ENCODE measurements at regions not wholly inside any gene's neighbourhood (a gene's known extent, or its start where the extent isn't known, plus 50 kb on each side); places are given as distances from the start of the nearest gene placed in this dataset.

GRCh38 chr5:171647904-171648260, 137.7 kb upstream of the SMIM23 start:
- Histone ChIP-seq H2BK5ac (ENCODE audit: low read depth, low read length) (no peak overlapping the region), H2BK15ac (ENCODE audit: low read length) (no peak overlapping the region), H3K4me2 (ENCODE audit: insufficient read depth in 1 of 2, low read depth in 2 of 2, low read length in 2 of 2) (no peak overlapping the region), H3K36me3 (ENCODE audit: control insufficient read depth in 2 of 4, insufficient read depth in 4 of 4, low read length in 3 of 4) (no peaks in the 10 kb centered on the region), H3K56ac (replicated peaks; ENCODE audit: insufficient read length, low read depth, low read length) (no peak overlapping the region), H3K4ac (replicated peaks; ENCODE audit: insufficient read length, low read depth, low read length) (no peak overlapping the region), H2BK120ac (replicated peaks; ENCODE audit: low read depth, low read length) (no peak overlapping the region), H3K23ac (ENCODE audit: insufficient read length) (no peak overlapping the region), H3K9me3 (ENCODE audit: insufficient read depth in 2 of 2, low read depth in 1 of 2, low read length in 1 of 2) (no peaks in the 10 kb centered on the region), H2BK12ac (ENCODE audit: low read depth, low read length) (no peak overlapping the region), H3K79me1 (ENCODE audit: low read depth, low read length) (no peaks in the 10 kb centered on the region), H4K20me1 (replicated peaks in 1 of 2; ENCODE audit: control insufficient read depth in 1 of 2, insufficient read depth in 2 of 2, low read length in 2 of 2) (no peaks in the 10 kb centered on the region), H3K27me3 (replicated peaks in 1 of 4; ENCODE audit: control insufficient read depth in 3 of 4, extremely low read depth in 1 of 4, insufficient read depth in 3 of 4, low read length in 3 of 4) (no peaks in the 10 kb centered on the region; a peak in 1 of 7 replicates), H3K9ac (replicated peaks in 1 of 4; ENCODE audit: extremely low read depth in 1 of 4, low read depth in 3 of 4, low read length in 3 of 4) (no peak overlapping the region), H4K5ac (ENCODE audit: insufficient read length, low read depth, low read length) (no peak overlapping the region), H4K8ac (ENCODE audit: extremely low read depth, insufficient read depth, low read length) (no peak overlapping the region), H4K91ac (replicated peaks; ENCODE audit: insufficient read length, low read length) (no peak overlapping the region), H3K18ac (ENCODE audit: extremely low read depth, low read length) (no peak overlapping the region), H3K23me2 (ENCODE audit: low read depth, low read length) (peaks cover 2% of the 10 kb centered on the region; the same call in 1 of the 2 replicates), H3K4me3 (ENCODE audit: extremely low read depth in 1 of 4, insufficient read depth in 2 of 4, low read depth in 3 of 4, low read length in 4 of 4) (no peak overlapping the region), H3K4me1 (replicated peaks in 1 of 4; ENCODE audit: control insufficient read depth in 3 of 4, insufficient read depth in 4 of 4, low read length in 3 of 4) (peaks cover 0 to 8% (median 4%) of the 10 kb centered on the region in 4 experiments; a peak in 4 of 7 replicates), H3K79me2 (ENCODE audit: control insufficient read depth in 1 of 2, insufficient read depth in 2 of 2, low read length in 2 of 2) (no peaks in the 10 kb centered on the region), H2BK20ac (ENCODE audit: low read length) (no peak overlapping the region), H3K27ac (ENCODE audit: low read depth, low read length) (no peak overlapping the region), H3K14ac (ENCODE audit: insufficient read length) (no peak overlapping the region), H2AK5ac (ENCODE audit: low read depth, low read length) (no peak overlapping the region), H2AFZ (ENCODE audit: low read length) (no peak overlapping the region)
- WGBS, 2 experiments (ENCODE audit: extremely low coverage in 1 of 2, insufficient coverage in 1 of 2, insufficient read length in 1 of 2, insufficient replicate concordance in 2 of 2, low coverage in 1 of 2, low lambda C conversion rate in 2 of 2, missing lambda C conversion rate in 1 of 2): 79% methylated on average over 4 of the region's 4 CpGs; no CpG with 5 or more reads in 1 of the 2 experiments
- POLR2A ChIA-PET (ENCODE audit: partially characterized antibody): interaction anchor here (0.6 kb wide), 1 partner anchor 22 kb away, joined by 3 read pairs; no protein-coding TSS in a partner anchor
- DNase-seq (ENCODE audit: low read depth in 1 of 2, low spot score in 2 of 2) (no peak), FAIRE-seq (no peak)
- CTCF ChIA-PET (ENCODE audit: partially characterized antibody): interaction anchor here (0.9 to 3.3 kb wide), 7 partner anchors 10 to 210 kb away, joined by 3 to 15 read pairs (median 3); no protein-coding TSS in a partner anchor
- no peak for TF ChIP-seq KDM5A (IDR thresholded peaks at IDR 0.05; ENCODE audit: low read length)
- TF ChIP-seq EGR1 (IDR thresholded peaks at IDR 0.05; ENCODE audit: borderline replicate concordance, low read depth, low read length): no peak
- no peak for TF ChIP-seq CHD1 (IDR thresholded peaks at IDR 0.05; ENCODE audit: low read depth, low read length)
- TF ChIP-seq E2F6 (IDR thresholded peaks at IDR 0.05): no peak
- TF ChIP-seq TBP (IDR thresholded peaks at IDR 0.05; ENCODE audit: low read depth, low read length): no peak
- TF ChIP-seq BACH1 (IDR thresholded peaks at IDR 0.05; ENCODE audit: low read length): no peak
- no peak for TF ChIP-seq RXRA (IDR thresholded peaks at IDR 0.05; ENCODE audit: insufficient read depth, low read depth, low read length)
- TF ChIP-seq SIN3A (conservative IDR thresholded peaks at IDR 0.05 in 1 of 2, IDR thresholded peaks at IDR 0.05 in 1 of 2; ENCODE audit: low read depth in 1 of 2, low read length in 2 of 2): no peak
- no peak for TF ChIP-seq RFX5 (IDR thresholded peaks at IDR 0.05; ENCODE audit: borderline replicate concordance, low read depth, low read length)
- TF ChIP-seq KDM1A (IDR thresholded peaks at IDR 0.05; ENCODE audit: borderline replicate concordance, low read length): no peak
- TF ChIP-seq BCL11A (IDR thresholded peaks at IDR 0.05; ENCODE audit: low read depth in 2 of 2, low read length in 2 of 2): no peak
- no peak for TF ChIP-seq POLR2A (IDR thresholded peaks at IDR 0.05; ENCODE audit: control extremely low read depth in 1 of 2, low read depth in 2 of 2, low read length in 2 of 2)
- no peak for TF ChIP-seq HDAC6 (IDR thresholded peaks at IDR 0.05; ENCODE audit: low read depth, low read length)
- TF ChIP-seq RNF2 (IDR thresholded peaks at IDR 0.05; ENCODE audit: borderline replicate concordance, low read depth, low read length, missing control alignments, poor library complexity, severe bottlenecking): no peak

Measured in H1 (cell line).